ENCODE measurements at regions not wholly inside any gene's neighbourhood (a gene's known extent, or its start where the extent isn't known, plus 50 kb on each side); places are given as distances from the start of the nearest gene placed in this dataset.

DNA sequence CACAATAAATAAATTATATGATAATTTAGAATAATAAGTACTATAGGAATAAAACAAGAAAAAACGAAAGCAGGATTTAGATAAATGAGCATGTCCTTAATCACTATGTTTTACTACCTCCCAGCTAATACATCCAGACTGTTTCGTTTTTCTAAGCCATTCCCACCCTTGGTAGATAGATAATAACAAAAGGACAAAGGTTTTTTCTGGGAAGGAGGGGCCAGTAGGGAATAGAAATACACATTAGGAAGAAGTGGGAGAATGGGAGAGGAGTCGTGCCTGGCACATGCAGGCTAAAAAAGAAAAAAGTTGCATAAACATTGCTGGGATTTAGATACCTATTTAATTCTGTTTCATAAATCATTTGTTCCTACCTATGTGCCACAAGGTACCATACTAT lies 97.1 kb downstream of the MTX3 start:
- no peak for DNase-seq (ENCODE audit: low spot score in 2 of 2)
- TF ChIP-seq, protein P1, sequence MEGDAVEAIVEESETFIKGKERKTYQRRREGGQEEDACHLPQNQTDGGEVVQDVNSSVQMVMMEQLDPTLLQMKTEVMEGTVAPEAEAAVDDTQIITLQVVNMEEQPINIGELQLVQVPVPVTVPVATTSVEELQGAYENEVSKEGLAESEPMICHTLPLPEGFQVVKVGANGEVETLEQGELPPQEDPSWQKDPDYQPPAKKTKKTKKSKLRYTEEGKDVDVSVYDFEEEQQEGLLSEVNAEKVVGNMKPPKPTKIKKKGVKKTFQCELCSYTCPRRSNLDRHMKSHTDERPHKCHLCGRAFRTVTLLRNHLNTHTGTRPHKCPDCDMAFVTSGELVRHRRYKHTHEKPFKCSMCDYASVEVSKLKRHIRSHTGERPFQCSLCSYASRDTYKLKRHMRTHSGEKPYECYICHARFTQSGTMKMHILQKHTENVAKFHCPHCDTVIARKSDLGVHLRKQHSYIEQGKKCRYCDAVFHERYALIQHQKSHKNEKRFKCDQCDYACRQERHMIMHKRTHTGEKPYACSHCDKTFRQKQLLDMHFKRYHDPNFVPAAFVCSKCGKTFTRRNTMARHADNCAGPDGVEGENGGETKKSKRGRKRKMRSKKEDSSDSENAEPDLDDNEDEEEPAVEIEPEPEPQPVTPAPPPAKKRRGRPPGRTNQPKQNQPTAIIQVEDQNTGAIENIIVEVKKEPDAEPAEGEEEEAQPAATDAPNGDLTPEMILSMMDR (IDR thresholded peaks at IDR 0.05) = no peak
- TF ChIP-seq POLR2A (IDR thresholded peaks at IDR 0.05) = no peak
- H3K4me3 ChIP-seq (ENCODE audit: low read depth, poor library complexity, severe bottlenecking) = no peak overlapping the region
- WGBS, 2 donors = 61 to 64% methylated on average over 3 of the region's 3 CpGs
- intact Hi-C loops (cut with DNase I; ENCODE audit: low total_unique reads) = no loop called here

DNA sequence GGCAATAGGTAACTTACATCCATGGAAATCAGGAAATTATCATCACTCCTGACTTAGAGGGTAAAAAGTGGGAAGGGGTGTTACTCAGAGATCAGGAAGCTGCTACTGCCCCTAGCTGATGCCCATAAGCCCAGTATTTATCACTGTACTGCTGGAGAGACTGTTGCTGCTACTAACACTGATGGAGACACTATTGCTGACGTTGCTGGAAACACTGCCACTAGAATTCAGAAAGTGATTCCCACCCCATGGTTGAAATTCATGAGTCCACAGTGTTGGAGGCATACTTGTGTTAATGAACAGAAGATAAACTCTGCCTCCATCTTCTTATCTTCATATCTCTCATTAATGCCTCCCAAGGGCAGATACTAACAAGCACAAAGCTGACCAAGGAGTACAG lies 97.6 kb downstream of the MTX3 start:
- WGBS, 2 donors = 50 to 70% methylated on average over 1 of the region's 1 CpG
- TF ChIP-seq, protein P1 (IDR thresholded peaks at IDR 0.05) = no peak
- no peak for TF ChIP-seq POLR2A (IDR thresholded peaks at IDR 0.05)
- no peak overlapping the region for H3K4me3 ChIP-seq (ENCODE audit: low read depth, poor library complexity, severe bottlenecking)
- intact Hi-C loops (cut with DNase I; ENCODE audit: low total_unique reads) = no loop called here
- DNase-seq (ENCODE audit: low spot score in 2 of 2) = no peak

DNA sequence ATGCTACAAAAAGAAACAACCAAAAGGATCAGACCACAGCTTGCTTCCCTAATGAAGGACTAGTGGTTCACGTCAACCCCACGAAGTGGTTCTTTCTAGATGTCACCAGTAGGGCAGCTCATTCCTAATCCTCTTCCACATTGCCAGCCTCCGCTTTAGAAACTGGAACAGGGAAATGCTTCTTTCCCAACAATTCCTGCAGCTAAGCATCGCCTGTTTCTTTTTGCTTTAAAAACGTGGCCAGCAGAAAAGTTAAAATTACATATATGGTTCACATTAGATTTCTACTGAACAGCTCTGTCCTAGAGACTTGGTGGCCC lies 100.2 kb downstream of the MTX3 start:
- TF ChIP-seq POLR2A (IDR thresholded peaks at IDR 0.05) = no peak
- TF ChIP-seq, protein P1 (IDR thresholded peaks at IDR 0.05) = no peak
- intact Hi-C loops (cut with DNase I; ENCODE audit: low total_unique reads) = no loop called here

DNA sequence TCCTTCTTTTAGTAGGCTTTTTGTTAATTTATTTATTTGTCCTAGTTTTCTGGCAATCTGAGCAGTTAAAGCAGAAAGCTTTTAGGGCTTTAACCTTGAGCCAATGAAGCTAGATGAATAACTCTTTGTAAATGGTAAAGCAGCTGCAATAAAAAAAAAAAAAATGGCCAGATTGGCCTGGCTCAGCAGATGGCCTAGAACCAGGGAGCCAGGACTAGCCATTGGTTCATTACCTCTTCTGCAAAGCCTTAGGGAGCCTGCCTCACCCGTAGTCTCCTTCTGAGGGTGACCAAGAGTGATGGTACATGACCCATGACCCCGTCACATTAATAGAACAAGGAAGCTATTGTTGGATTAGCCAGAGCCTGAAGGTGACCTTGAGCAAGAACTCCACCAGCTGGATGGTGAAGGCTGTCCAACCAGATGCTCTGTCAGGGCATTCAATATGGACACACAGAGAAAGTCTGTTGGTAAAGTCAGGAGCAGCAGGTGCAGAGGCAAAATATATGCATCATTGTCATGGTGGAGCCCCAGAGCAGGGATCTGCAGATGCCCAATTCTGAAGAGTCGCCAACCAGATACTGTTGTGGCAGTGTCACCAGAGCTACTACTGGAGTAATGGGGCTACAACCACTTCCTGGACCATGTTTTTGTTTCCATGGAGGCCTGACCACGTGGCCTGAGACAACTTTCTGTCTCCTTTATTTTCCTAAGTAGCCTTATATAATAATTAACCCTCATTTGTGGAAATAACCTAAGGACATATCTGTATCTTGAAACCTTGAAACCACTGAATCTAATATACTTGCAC lies 100.7 kb downstream of the MTX3 start:
- 75 to 85% methylated on average over 4 of the region's 4 CpGs for WGBS, 2 donors
- intact Hi-C loops (cut with DNase I; ENCODE audit: low total_unique reads) = no loop called here
- TF ChIP-seq POLR2A (IDR thresholded peaks at IDR 0.05) = no peak
- TF ChIP-seq, protein P1 (IDR thresholded peaks at IDR 0.05) = no peak

More for the DNA sequence above, 100.2 kb downstream of the MTX3 start:
- no peak for DNase-seq (ENCODE audit: low spot score in 2 of 2)
- H3K4me3 ChIP-seq (ENCODE audit: low read depth, poor library complexity, severe bottlenecking) = no peak overlapping the region
- WGBS, 2 donors = 82 to 92% methylated on average over 5 of the region's 5 CpGs

DNA sequence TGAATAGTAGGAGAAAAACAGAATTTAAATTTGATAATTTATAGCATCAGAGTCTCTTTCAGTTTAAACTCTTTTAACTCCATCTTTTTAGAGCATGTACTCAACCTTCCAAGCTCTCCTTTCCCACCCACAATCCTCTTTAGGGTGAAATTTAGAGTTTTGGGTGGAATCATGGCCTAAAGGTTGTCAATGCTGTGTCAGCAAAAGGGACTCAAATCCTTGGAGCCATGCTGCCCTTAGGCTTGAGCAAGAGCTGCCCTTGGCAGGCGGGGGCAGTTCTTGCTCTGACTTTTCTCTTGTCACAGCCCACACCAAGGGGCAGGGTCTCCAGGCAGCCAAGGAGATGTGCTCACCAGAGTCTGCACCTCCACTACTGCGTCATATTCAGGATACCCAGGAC lies 102.4 kb downstream of the MTX3 start:
- H3K4me3 ChIP-seq (ENCODE audit: low read depth, poor library complexity, severe bottlenecking) = no peak overlapping the region
- WGBS, 2 donors = 92 to 96% methylated on average over 2 of the region's 2 CpGs
- DNase-seq (ENCODE audit: low spot score in 2 of 2) = no peak
- TF ChIP-seq, protein P1 (IDR thresholded peaks at IDR 0.05) = no peak
- TF ChIP-seq POLR2A (IDR thresholded peaks at IDR 0.05) = no peak
- intact Hi-C loops (cut with DNase I; ENCODE audit: low total_unique reads) = no loop called here

More for the DNA sequence above, 100.7 kb downstream of the MTX3 start:
- DNase-seq (ENCODE audit: low spot score in 2 of 2) = no peak
- no peak overlapping the region for H3K4me3 ChIP-seq (ENCODE audit: low read depth, poor library complexity, severe bottlenecking)
